ENCODE measurements at regions not wholly inside any gene's neighbourhood (a gene's known extent, or its start where the extent isn't known, plus 50 kb on each side); places are given as distances from the start of the nearest gene placed in this dataset.

DNA sequence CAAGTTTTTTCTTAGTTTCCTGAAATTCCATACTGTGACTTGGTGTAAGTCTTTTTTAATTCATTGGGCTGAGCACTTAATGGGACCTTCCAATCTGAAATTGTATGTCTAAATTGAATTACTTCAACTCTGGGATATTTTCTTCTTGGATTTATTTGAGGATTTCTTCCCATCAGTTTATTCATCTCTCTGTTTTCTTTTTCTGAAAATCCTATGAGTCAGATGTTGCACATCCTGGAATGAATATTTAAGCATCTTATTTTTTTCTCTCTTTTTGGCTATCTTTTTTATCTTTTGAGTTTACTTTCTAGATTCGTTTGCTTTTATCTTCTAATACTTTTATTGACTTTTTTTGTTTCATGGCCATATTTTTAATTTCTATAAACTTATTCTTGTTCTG is 55.4 kb upstream of the ACYP2 start:
- H3K9me1 ChIP-seq (ENCODE audit: control insufficient read depth, extremely low read depth, insufficient read depth, low read length): no peaks in the 10 kb centered on the region
- DNase-seq (ENCODE audit: low read depth, low spot score) (no peak), FAIRE-seq (no peak)
- no peaks in the 10 kb centered on the region for H3K9me3 ChIP-seq (ENCODE audit: control insufficient read depth, low read depth, low read length)
- H4K20me1 ChIP-seq (ENCODE audit: control insufficient read depth, extremely low read depth, insufficient read depth, low read length): no peaks in the 10 kb centered on the region
- H3K4me1 ChIP-seq (ENCODE audit: control insufficient read depth, extremely low read depth, insufficient read depth, low read length): peaks cover 30% of the 10 kb centered on the region
- H3K27ac ChIP-seq (ENCODE audit: control insufficient read depth, insufficient read depth, low read length): peak overlapping the region; percentile 66
- TF ChIP-seq CTCF (optimal IDR thresholded peaks at IDR 0.05 in 1 of 3, IDR thresholded peaks at IDR 0.05 in 1 of 3, conservative IDR thresholded peaks at IDR 0.05 in 1 of 3; ENCODE audit: extremely low read depth in 1 of 3, insufficient read depth in 2 of 3, low read length in 3 of 3) (no peak), EZH2 (IDR thresholded peaks at IDR 0.05; ENCODE audit: low read length) (no peak)
- no peak overlapping the region for H3K9ac ChIP-seq (ENCODE audit: control insufficient read depth, extremely low read depth, insufficient read depth, low read length)
- H3K36me3 ChIP-seq (ENCODE audit: control insufficient read depth in 2 of 2, extremely low read depth in 1 of 2, insufficient read depth in 2 of 2, low read length in 2 of 2): no peaks in the 10 kb centered on the region
- dilution Hi-C loops (cut with MboI; ENCODE audit: extremely low pct_ligation_motif_present, low sequenced_read_pairs): no loop called here
- H3K27me3 ChIP-seq (ENCODE audit: control insufficient read depth, extremely low read depth, insufficient read depth, low read length): no peaks in the 10 kb centered on the region
- H2AFZ ChIP-seq (ENCODE audit: control insufficient read depth, low read length): no peak overlapping the region
- H3K4me3 ChIP-seq (ENCODE audit: control insufficient read depth in 2 of 3, extremely low read depth in 1 of 3, insufficient read depth in 2 of 3, low read depth in 1 of 3, low read length in 3 of 3): no peak overlapping the region
- peak overlapping the region; percentile 31 for H3K4me2 ChIP-seq (ENCODE audit: control insufficient read depth, extremely low read depth, insufficient read depth, low read depth, low read length)
- no peaks in the 10 kb centered on the region for H3K79me2 ChIP-seq (ENCODE audit: control insufficient read depth, insufficient read depth, low read length)

DNA sequence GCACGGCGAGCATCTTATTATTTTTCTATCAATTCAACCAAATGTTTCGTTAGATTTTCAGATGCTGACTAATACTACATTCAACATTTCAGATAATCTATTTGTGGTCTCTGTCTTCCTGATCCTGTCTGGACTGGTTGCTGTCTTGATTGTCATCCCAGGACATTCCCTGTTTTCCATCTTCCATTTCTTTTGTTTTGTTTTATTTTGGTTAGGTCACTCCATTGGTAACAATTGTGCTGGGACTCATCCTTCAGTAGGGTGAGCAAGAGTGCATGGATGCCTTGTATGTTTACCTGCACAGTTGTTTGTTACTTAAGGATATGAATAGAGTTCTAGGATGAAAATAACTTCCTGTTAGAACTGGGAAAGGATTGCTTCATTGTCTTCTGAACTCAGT is 55.9 kb upstream of the ACYP2 start:
- no peaks in the 10 kb centered on the region for H3K9me1 ChIP-seq (ENCODE audit: control insufficient read depth, extremely low read depth, insufficient read depth, low read length)
- TF ChIP-seq EZH2 (IDR thresholded peaks at IDR 0.05; ENCODE audit: low read length) (no peak), CTCF (optimal IDR thresholded peaks at IDR 0.05 in 1 of 3, IDR thresholded peaks at IDR 0.05 in 1 of 3, conservative IDR thresholded peaks at IDR 0.05 in 1 of 3; ENCODE audit: extremely low read depth in 1 of 3, insufficient read depth in 2 of 3, low read length in 3 of 3) (no peak)
- no peak overlapping the region for H2AFZ ChIP-seq (ENCODE audit: control insufficient read depth, low read length)
- no peaks in the 10 kb centered on the region for H3K36me3 ChIP-seq (ENCODE audit: control insufficient read depth in 2 of 2, extremely low read depth in 1 of 2, insufficient read depth in 2 of 2, low read length in 2 of 2)
- no peaks in the 10 kb centered on the region for H4K20me1 ChIP-seq (ENCODE audit: control insufficient read depth, extremely low read depth, insufficient read depth, low read length)
- peaks cover 26% of the 10 kb centered on the region for H3K4me1 ChIP-seq (ENCODE audit: control insufficient read depth, extremely low read depth, insufficient read depth, low read length)
- peak; percentile 86 for FAIRE-seq
- no peak overlapping the region for H3K4me3 ChIP-seq (ENCODE audit: control insufficient read depth in 2 of 3, extremely low read depth in 1 of 3, insufficient read depth in 2 of 3, low read depth in 1 of 3, low read length in 3 of 3)
- H3K9ac ChIP-seq (ENCODE audit: control insufficient read depth, extremely low read depth, insufficient read depth, low read length): no peak overlapping the region
- peak; percentile 49 for DNase-seq (ENCODE audit: low read depth, low spot score)
- dilution Hi-C loops (cut with MboI; ENCODE audit: extremely low pct_ligation_motif_present, low sequenced_read_pairs): no loop called here
- H3K9me3 ChIP-seq (ENCODE audit: control insufficient read depth, low read depth, low read length): no peaks in the 10 kb centered on the region
- no peaks in the 10 kb centered on the region for H3K79me2 ChIP-seq (ENCODE audit: control insufficient read depth, insufficient read depth, low read length)
- peak overlapping the region; percentile 66 for H3K27ac ChIP-seq (ENCODE audit: control insufficient read depth, insufficient read depth, low read length)
- H3K4me2 ChIP-seq (ENCODE audit: control insufficient read depth, extremely low read depth, insufficient read depth, low read depth, low read length): peak overlapping the region; percentile 31
- no peaks in the 10 kb centered on the region for H3K27me3 ChIP-seq (ENCODE audit: control insufficient read depth, extremely low read depth, insufficient read depth, low read length)

Measured in keratinocyte (primary cell).